H1 (cell line): ENCODE measurements at regions not wholly inside any gene's neighbourhood (a gene's known extent, or its start where the extent isn't known, plus 50 kb on each side); places are given as distances from the start of the nearest gene placed in this dataset.

ENCODE experiments used
- BRCA1 ChIP-seq: IDR thresholded peaks from 2 replicates; pipeline ENCODE4 v1.6.1; 2012; ENCODE audit warnings: low read depth, low read length, improper control_type of control experiment
- CBX8 ChIP-seq: fragments of 300-800, 300-1000 bp; sonication (generic); IDR thresholded peaks from 2 replicates; pipeline ENCODE4 v1.7.1; 2016; ENCODE audit warnings: low read depth, low read length, borderline replicate concordance
- CEBPB ChIP-seq: IDR thresholded peaks from 2 replicates; pipeline ENCODE4 v1.6.1; 2012; ENCODE audit warnings: low read depth, low read length
- CTCF ChIP-seq, 3 experiments: IDR thresholded peaks; 1 replicate in 2 of 3; 2 replicates in 1 of 3; pipeline versions ENCODE4 v1.5.1 to v1.6.1; 2011; ENCODE audit warnings: low read length in 3 of 3, mild to moderate bottlenecking in 3 of 3, inconsistent platforms in 2 of 3, low read depth in 1 of 3, moderate library complexity in 1 of 3; ENCODE audit not compliant: insufficient read depth in 1 of 3; ENCODE audit errors: control extremely low read depth in 1 of 3
- EZH2 ChIP-seq: fragments of 200-600 bp; sonication (generic); IDR thresholded peaks from 2 replicates; pipeline ENCODE4 v1.7.1; 2012; ENCODE audit warnings: low read depth, mild to moderate bottlenecking, moderate library complexity, low read length, inconsistent platforms; ENCODE audit not compliant: severe bottlenecking
- NANOG ChIP-seq: IDR thresholded peaks from 2 replicates; pipeline ENCODE4 v1.6.1; 2011; ENCODE audit warnings: low read length, low read depth, mild to moderate bottlenecking, inconsistent platforms; ENCODE audit not compliant: insufficient read depth, poor library complexity, severe bottlenecking
- POLR2A ChIP-seq, 2 experiments: IDR thresholded peaks; 1 replicate in 1 of 2; 2 replicates in 1 of 2; pipeline ENCODE4 v1.6.1; 2011; ENCODE audit warnings: low read depth in 2 of 2, low read length in 2 of 2, mild to moderate bottlenecking in 2 of 2; ENCODE audit errors: control extremely low read depth in 1 of 2
- POLR2AphosphoS5 ChIP-seq: IDR thresholded peaks from 2 replicates; pipeline ENCODE4 v1.6.1; 2011; ENCODE audit warnings: low read depth, low read length
- SIN3A ChIP-seq, 2 experiments: IDR thresholded peaks in 1 of 2; conservative IDR thresholded peaks in 1 of 2; 2 replicates each; pipeline ENCODE4 v1.6.1; 2011 to 2012; ENCODE audit warnings: low read length in 2 of 2, improper control_type of control experiment in 1 of 2, low read depth in 1 of 2, mild to moderate bottlenecking in 1 of 2
- USF2 ChIP-seq: IDR thresholded peaks from 2 replicates; pipeline ENCODE4 v1.6.1; 2011; ENCODE audit warnings: low read length, improper control_type of control experiment

GRCh38 chr4:126247409-126247808 is 932.7 kb downstream of the FAT4 start:
- TF ChIP-seq CEBPB (no peak), CTCF (IDR thresholded peaks at IDR 0.05; ENCODE audit: control extremely low read depth in 1 of 3, insufficient read depth in 1 of 3, low read depth in 1 of 3, low read length in 3 of 3) (no peak), USF2 (no peak), POLR2A (IDR thresholded peaks at IDR 0.05; ENCODE audit: control extremely low read depth in 1 of 2, low read depth in 2 of 2, low read length in 2 of 2) (no peak), SIN3A (conservative IDR thresholded peaks at IDR 0.05 in 1 of 2, IDR thresholded peaks at IDR 0.05 in 1 of 2; ENCODE audit: low read depth in 1 of 2, low read length in 2 of 2) (no peak), POLR2AphosphoS5 (no peak), NANOG (no peak), EZH2 (no peak), CBX8 (no peak), BRCA1 (no peak)
